ENCODE measurements at regions not wholly inside any gene's neighbourhood (a gene's known extent, or its start where the extent isn't known, plus 50 kb on each side); places are given as distances from the start of the nearest gene placed in this dataset.
A peak's percentile ranks its signal among the peaks of the same experiment; 100 is the strongest.

DNA sequence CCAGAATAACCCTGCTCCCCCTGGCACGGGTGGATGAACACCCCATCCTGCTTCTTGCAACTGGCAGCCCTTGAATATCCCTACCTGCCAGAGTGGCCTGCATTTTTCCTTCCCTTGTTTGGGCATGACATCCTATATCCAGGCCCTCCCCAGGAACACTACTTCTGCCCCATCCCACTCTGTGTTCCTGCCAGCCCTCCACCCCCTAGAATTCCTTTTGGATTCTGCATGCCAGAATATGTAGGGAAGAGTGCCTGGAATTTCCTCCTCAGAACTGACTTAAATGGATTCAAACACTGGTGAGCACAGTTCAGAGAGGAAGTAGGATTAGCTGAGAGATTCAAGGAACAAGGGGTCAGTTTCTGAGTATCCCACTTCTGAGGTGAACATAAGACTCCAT is 123.5 kb upstream of the PELI1 start:
- H3K4me1 ChIP-seq: peaks cover 7% of the 10 kb centered on the region
- TF ChIP-seq, protein P1, sequence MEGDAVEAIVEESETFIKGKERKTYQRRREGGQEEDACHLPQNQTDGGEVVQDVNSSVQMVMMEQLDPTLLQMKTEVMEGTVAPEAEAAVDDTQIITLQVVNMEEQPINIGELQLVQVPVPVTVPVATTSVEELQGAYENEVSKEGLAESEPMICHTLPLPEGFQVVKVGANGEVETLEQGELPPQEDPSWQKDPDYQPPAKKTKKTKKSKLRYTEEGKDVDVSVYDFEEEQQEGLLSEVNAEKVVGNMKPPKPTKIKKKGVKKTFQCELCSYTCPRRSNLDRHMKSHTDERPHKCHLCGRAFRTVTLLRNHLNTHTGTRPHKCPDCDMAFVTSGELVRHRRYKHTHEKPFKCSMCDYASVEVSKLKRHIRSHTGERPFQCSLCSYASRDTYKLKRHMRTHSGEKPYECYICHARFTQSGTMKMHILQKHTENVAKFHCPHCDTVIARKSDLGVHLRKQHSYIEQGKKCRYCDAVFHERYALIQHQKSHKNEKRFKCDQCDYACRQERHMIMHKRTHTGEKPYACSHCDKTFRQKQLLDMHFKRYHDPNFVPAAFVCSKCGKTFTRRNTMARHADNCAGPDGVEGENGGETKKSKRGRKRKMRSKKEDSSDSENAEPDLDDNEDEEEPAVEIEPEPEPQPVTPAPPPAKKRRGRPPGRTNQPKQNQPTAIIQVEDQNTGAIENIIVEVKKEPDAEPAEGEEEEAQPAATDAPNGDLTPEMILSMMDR (IDR thresholded peaks at IDR 0.05): no peak
- TF ChIP-seq POLR2A (IDR thresholded peaks at IDR 0.05): no peak
- no peaks in the 10 kb centered on the region for H3K9me3 ChIP-seq
- H3K36me3 ChIP-seq (ENCODE audit: low read depth, missing control alignments): no peaks in the 10 kb centered on the region
- H3K27ac ChIP-seq: no peak overlapping the region
- no peak for DNase-seq
- H3K27me3 ChIP-seq: no peaks in the 10 kb centered on the region
- H3K4me3 ChIP-seq: no peak overlapping the region
- intact Hi-C loops (cut with DNase I; ENCODE audit: low total_unique reads): no loop called here
- 81 to 85% methylated on average over 1 of the region's 1 CpG for WGBS, 2 donors

DNA sequence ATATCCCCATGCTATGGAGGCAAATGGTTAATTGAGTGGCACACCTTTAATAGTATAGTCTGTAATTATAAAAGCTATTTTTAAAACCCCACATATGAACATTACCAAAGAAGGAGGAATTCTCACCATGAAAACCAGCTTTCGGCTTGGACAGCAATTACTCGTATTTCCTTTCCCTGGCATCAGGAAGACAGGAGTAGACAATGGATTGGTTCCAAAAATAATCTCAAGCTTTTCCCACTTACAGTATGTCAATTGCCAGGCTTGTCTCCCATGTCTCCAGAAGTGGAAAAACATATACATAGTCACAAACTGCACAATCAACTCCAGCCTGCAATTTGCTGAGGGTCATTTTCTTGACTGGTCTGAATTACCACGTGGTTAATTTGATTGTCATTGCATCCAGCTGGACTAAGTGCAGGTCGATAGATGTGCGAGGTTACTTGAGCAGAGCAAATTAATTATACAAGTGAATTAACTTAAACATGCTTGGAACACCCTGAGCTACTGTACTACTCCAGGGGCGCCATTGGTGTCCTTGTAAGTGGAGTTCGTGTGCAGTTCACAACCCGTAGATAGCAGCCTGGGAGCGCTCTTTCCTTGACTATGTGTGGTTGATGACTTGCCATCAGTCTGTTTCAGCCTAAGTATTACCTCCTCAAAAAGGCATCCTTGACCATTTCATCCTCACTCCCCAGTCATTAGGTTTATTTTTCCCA is 124.3 kb upstream of the PELI1 start:
- no peak overlapping the region for H3K27ac ChIP-seq
- no peaks in the 10 kb centered on the region for H3K27me3 ChIP-seq
- no peaks in the 10 kb centered on the region for H3K36me3 ChIP-seq (ENCODE audit: low read depth, missing control alignments)
- intact Hi-C loops (cut with DNase I; ENCODE audit: low total_unique reads): no loop called here
- no peaks in the 10 kb centered on the region for H3K9me3 ChIP-seq
- H3K4me1 ChIP-seq: peaks cover 14% of the 10 kb centered on the region
- 84 to 88% methylated on average over 9 of the region's 9 CpGs for WGBS, 2 donors
- DNase-seq: no peak
- H3K4me3 ChIP-seq: no peak overlapping the region
- no peak for TF ChIP-seq POLR2A (IDR thresholded peaks at IDR 0.05)
- TF ChIP-seq, protein P1 (IDR thresholded peaks at IDR 0.05): no peak

DNA sequence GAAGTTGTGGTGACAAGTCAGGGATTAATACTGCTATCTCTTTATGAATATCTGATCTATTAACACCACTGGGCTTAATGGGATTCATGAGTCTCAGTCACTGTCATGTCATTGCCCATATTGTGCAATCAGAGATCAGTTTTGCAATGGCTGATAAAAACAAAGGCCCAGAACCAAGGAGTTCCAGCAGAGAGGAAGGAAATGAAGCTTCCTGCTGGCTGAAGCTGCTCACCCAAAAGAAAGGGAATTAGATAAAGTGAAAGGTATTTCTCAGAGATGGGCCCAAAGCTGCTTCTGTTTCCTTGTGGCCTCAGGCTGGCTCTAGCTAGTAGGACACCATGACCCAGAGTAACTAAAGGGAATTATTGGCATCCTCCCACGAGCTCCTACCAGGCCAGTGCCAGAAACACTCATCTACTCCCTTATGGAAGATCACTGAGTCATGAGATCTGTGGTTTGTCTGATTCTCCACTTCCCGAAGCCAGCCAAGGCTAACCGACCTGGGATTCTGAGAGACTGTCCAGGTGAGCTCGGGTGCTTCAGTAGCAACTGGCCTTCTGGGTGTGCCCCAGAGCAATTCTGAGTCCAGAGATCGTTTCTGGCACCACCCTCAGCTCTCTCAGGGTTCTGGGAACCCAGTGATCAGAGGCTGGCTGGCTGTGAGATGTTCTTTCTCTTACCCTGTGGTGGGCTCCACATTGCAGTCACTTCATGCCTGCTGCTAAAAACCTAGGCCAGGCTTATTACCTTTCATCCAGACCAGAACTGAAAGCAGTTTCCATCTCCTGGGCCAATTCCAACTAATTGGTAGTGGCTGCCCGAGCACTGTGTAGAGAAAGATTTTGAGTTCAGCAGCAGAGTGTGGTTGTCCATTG is 129.5 kb upstream of the PELI1 start:
- WGBS, 2 donors: 35% methylated on average over 2 to 6 of the region's 6 CpGs
- H3K27me3 ChIP-seq: no peaks in the 10 kb centered on the region
- TF ChIP-seq, protein P1 (IDR thresholded peaks at IDR 0.05): no peak
- H3K36me3 ChIP-seq (ENCODE audit: low read depth, missing control alignments): no peaks in the 10 kb centered on the region
- peaks cover 24% of the 10 kb centered on the region for H3K4me1 ChIP-seq
- intact Hi-C loops (cut with DNase I; ENCODE audit: low total_unique reads): no loop called here
- DNase-seq: peak; percentile 59
- H3K27ac ChIP-seq: peak overlapping the region; percentile 57 to 75
- H3K9me3 ChIP-seq: no peaks in the 10 kb centered on the region
- H3K4me3 ChIP-seq: no peak overlapping the region

- H3K4me3 ChIP-seq: no peak overlapping the region
- TF ChIP-seq, protein P1 (IDR thresholded peaks at IDR 0.05): no peak
- TF ChIP-seq POLR2A (IDR thresholded peaks at IDR 0.05): no peak
- intact Hi-C loops (cut with DNase I; ENCODE audit: low total_unique reads): no loop called here
Measured at GRCh38 chr2:64274399-64275173, 130.4 kb upstream of the PELI1 start.

More at GRCh38 chr2:64274399-64275173, 130.4 kb upstream of the PELI1 start:
- Histone ChIP-seq H3K27me3 (no peaks in the 10 kb centered on the region), H3K27ac (peak overlapping the region in 1 of 2 donors; percentile 75), H3K36me3 (ENCODE audit: low read depth, missing control alignments) (no peaks in the 10 kb centered on the region), H3K4me1 (peaks cover 24% of the 10 kb centered on the region), H3K9me3 (no peaks in the 10 kb centered on the region)
- DNase-seq: no peak
- WGBS, 2 donors: 77 to 91% methylated on average over 2 of the region's 2 CpGs
